PFSK-1 (cell line): ENCODE measurements at regions not wholly inside any gene's neighbourhood (a gene's known extent, or its start where the extent isn't known, plus 50 kb on each side); places are given as distances from the start of the nearest gene placed in this dataset.

Experiments used
- POLR2AphosphoS5 ChIP-seq: IDR thresholded peaks from 2 replicates; pipeline ENCODE4 v1.6.1; 2012; ENCODE audit warnings: low read depth, mild to moderate bottlenecking, control low read depth, low read length, moderate library complexity
- REST ChIP-seq, 2 experiments: IDR thresholded peaks; 2 replicates each; pipeline versions ENCODE4 v1.6.1 to v1.8.0; 2011 to 2012; ENCODE audit warnings: low read depth in 2 of 2, low read length in 2 of 2, control low read depth in 1 of 2, inconsistent platforms in 1 of 2, mild to moderate bottlenecking in 1 of 2, moderate library complexity in 1 of 2; ENCODE audit not compliant: insufficient read depth in 1 of 2
- TAF1 ChIP-seq: IDR thresholded peaks from 2 replicates; pipeline ENCODE4 v1.6.1; 2012; ENCODE audit warnings: low read length, control low read depth, borderline replicate concordance; ENCODE audit not compliant: insufficient read depth

GRCh38 chr10:31186225-31187000, 132.6 kb upstream of the ZEB1 start:
- TF ChIP-seq TAF1 (no peak), POLR2AphosphoS5 (no peak), REST (IDR thresholded peaks at IDR 0.05; ENCODE audit: insufficient read depth in 1 of 2, low read depth in 2 of 2, low read length in 2 of 2) (no peak)
